HepG2 (cell line): ENCODE measurements at regions not wholly inside any gene's neighbourhood (a gene's known extent, or its start where the extent isn't known, plus 50 kb on each side); places are given as distances from the start of the nearest gene placed in this dataset.

ENCODE experiments used
- AKAP8 ChIP-seq: sonication (generic); formaldehyde crosslinking; IDR thresholded peaks from 2 replicates; pipeline ENCODE4 v1.5.1; 2020; ENCODE audit warnings: mild to moderate bottlenecking, missing genetic modification reagents
- FOXM1 ChIP-seq: sonication (generic); formaldehyde crosslinking; IDR thresholded peaks from 2 replicates; pipeline ENCODE4 v1.5.0; 2020; ENCODE audit warnings: missing genetic modification reagents
- GLI4 ChIP-seq: sonication (generic); formaldehyde crosslinking; IDR thresholded peaks from 2 replicates; pipeline ENCODE4 v1.5.1; 2020; ENCODE audit warnings: missing genetic modification reagents, mild to moderate bottlenecking, moderate library complexity, borderline replicate concordance
- HOXA7 ChIP-seq: sonication (generic); formaldehyde crosslinking; IDR thresholded peaks from 2 replicates; pipeline ENCODE4 v1.8.1; 2022; ENCODE audit warnings: mild to moderate bottlenecking, missing genetic modification reagents, moderate library complexity
- ISL2 ChIP-seq: sonication (generic); formaldehyde crosslinking; IDR thresholded peaks from 2 replicates; pipeline ENCODE4 v1.5.0; 2020; ENCODE audit warnings: missing genetic modification reagents
- MEF2D ChIP-seq: sonication (generic); formaldehyde crosslinking; IDR thresholded peaks from 2 replicates; pipeline ENCODE4 v1.5.1; 2020; ENCODE audit warnings: mild to moderate bottlenecking, missing genetic modification reagents
- NR2F2 ChIP-seq: IDR thresholded peaks from 2 replicates; pipeline ENCODE4 v1.6.1; 2012; ENCODE audit warnings: low read depth, inconsistent platforms, borderline replicate concordance
- REL ChIP-seq: sonication (generic); formaldehyde crosslinking; conservative IDR thresholded peaks from 2 replicates; pipeline ENCODE4 v1.8.0; 2022; ENCODE audit warnings: mild to moderate bottlenecking, missing genetic modification reagents, moderate library complexity
- REPIN1 ChIP-seq: sonication (generic); formaldehyde crosslinking; IDR thresholded peaks from 2 replicates; pipeline ENCODE4 v1.8.0; 2022; ENCODE audit warnings: missing genetic modification reagents, low read depth, mild to moderate bottlenecking, borderline replicate concordance
- SALL2 ChIP-seq: sonication (generic); formaldehyde crosslinking; IDR thresholded peaks from 2 replicates; pipeline ENCODE4 v1.8.1; 2023; ENCODE audit warnings: mild to moderate bottlenecking, missing genetic modification reagents, inconsistent platforms
- SOX13 ChIP-seq, 3 experiments: fragments of 450-650 bp in 1 of 3; sonication (generic) in 1 of 3; formaldehyde crosslinking in 1 of 3; IDR thresholded peaks in 2 of 3; conservative IDR thresholded peaks in 1 of 3; 2 replicates each; pipeline versions ENCODE4 v1.5.0 to v1.6.1; 2016 to 2020; ENCODE audit warnings: antibody characterized with exemption in 1 of 3, mild to moderate bottlenecking in 1 of 3, missing compliant biosample characterization in 1 of 3, missing genetic modification reagents in 1 of 3, moderate library complexity in 1 of 3
- SP1 ChIP-seq, 2 experiments: fragments of 450-650 bp in 1 of 2; sonication (generic) in 1 of 2; formaldehyde crosslinking in 1 of 2; IDR thresholded peaks; 2 replicates each; pipeline versions ENCODE4 v1.4.0 to v1.6.1; 2016 to 2020; ENCODE audit warnings: missing genetic modification reagents in 1 of 2
- THAP11 ChIP-seq: IDR thresholded peaks from 2 replicates; pipeline ENCODE4 v1.6.1; 2016; ENCODE audit warnings: missing biosample characterization, missing genetic modification reagents
- YY1 ChIP-seq: IDR thresholded peaks from 2 replicates; pipeline ENCODE4 v1.6.1; 2011; ENCODE audit warnings: low read length, low read depth, moderate library complexity, mild to moderate bottlenecking; ENCODE audit not compliant: insufficient read depth, insufficient replicate concordance
- ZFP62 ChIP-seq: sonication (generic); formaldehyde crosslinking; IDR thresholded peaks from 2 replicates; pipeline ENCODE4 v1.4.0; 2020; ENCODE audit warnings: missing genetic modification reagents
- ZNF382 ChIP-seq: sonication (generic); formaldehyde crosslinking; IDR thresholded peaks from 2 replicates; pipeline ENCODE4 v1.5.0; 2020; ENCODE audit warnings: missing genetic modification reagents, mild to moderate bottlenecking, borderline replicate concordance
- ZNF607 ChIP-seq: sonication (generic); formaldehyde crosslinking; IDR thresholded peaks from 2 replicates; pipeline ENCODE4 v1.5.1; 2020; ENCODE audit warnings: missing genetic modification reagents, mild to moderate bottlenecking, borderline replicate concordance
- ZNF619 ChIP-seq: sonication (generic); formaldehyde crosslinking; IDR thresholded peaks from 2 replicates; pipeline ENCODE4 v1.4.0; 2020; ENCODE audit warnings: mild to moderate bottlenecking, missing genetic modification reagents
- ZNF720 ChIP-seq: sonication (generic); formaldehyde crosslinking; IDR thresholded peaks from 2 replicates; pipeline ENCODE4 v1.4.0; 2020; ENCODE audit warnings: missing genetic modification reagents
- ZNF883 ChIP-seq: sonication (generic); formaldehyde crosslinking; IDR thresholded peaks from 2 replicates; pipeline ENCODE4 v1.5.1; 2020; ENCODE audit warnings: mild to moderate bottlenecking, missing genetic modification reagents; ENCODE audit errors: not compliant biosample characterization
- TF ChIP-seq, protein P1 (sequence below): IDR thresholded peaks from 2 replicates; pipeline ENCODE4 v1.6.1; 2016; ENCODE audit warnings: mild to moderate bottlenecking
- TF ChIP-seq, protein P2 (sequence below): IDR thresholded peaks from 2 replicates; pipeline ENCODE4 v1.6.1; 2016; ENCODE audit warnings: low read depth, borderline replicate concordance
- TF ChIP-seq, protein P3 (sequence below): sonication (generic); formaldehyde crosslinking; IDR thresholded peaks from 2 replicates; pipeline ENCODE4 v1.4.0; 2020; ENCODE audit warnings: mild to moderate bottlenecking, low read depth, missing genetic modification reagents
- TF ChIP-seq, protein P4 (sequence below): sonication (generic); formaldehyde crosslinking; conservative IDR thresholded peaks from 2 replicates; pipeline ENCODE4 v1.4.0; 2020; ENCODE audit warnings: missing genetic modification reagents

DNA sequence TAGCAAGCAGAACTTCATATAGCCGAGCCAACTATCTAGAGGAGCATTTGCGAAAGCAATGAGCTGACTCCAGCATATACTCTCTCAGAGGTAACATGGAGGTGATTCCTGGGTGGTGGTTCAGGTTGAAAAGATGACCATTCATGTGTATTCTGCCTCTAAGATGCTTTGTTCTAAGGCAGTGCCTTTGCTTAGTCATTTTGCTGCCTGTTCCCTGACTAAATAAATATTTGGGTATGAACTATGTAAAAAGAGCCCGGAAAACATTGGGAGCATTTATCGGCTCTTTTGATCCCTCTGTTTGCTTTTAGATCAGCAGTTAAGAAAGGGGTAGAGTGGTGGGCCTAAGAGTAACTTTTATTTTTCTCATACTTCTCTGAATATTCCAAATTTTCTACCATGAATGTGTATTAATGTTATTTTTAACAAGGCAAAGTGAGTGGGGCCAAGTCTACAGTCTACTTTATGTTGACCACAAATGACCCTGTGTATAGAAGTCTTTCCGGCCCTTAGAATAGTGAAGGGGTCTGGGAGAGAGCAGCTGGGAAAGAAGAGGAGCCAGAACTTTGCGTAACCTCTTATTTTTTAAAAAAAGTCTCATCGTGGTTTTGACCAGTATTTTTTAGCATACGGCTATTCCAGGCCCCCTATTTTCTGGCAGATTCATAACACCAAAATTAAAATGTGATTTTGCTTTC lies 206.5 kb upstream of the EYA4 start (continued):
- TF ChIP-seq SOX13 (IDR thresholded peaks at IDR 0.05) (peak; percentile 72), SOX13 (CRISPR knock-in tag; conservative IDR thresholded peaks at IDR 0.05 in 1 of 2, IDR thresholded peaks at IDR 0.05 in 1 of 2) (peak in 1 of 2 experiments; percentile 93; a peak in 2 of 4 replicates), REPIN1 (CRISPR knock-in tag) (peak; percentile 73; the same call in 1 of the 2 replicates), ZNF607 (CRISPR knock-in tag) (no peak), ZNF720 (CRISPR knock-in tag) (no peak), AKAP8 (CRISPR knock-in tag) (no peak), MEF2D (CRISPR knock-in tag) (peak; percentile 78), ISL2 (CRISPR knock-in tag) (peak; percentile 98), REL (CRISPR knock-in tag) (no peak), NR2F2 (peak; percentile 65; the same call in 1 of the 2 replicates), YY1 (peak; percentile 54), SP1 (IDR thresholded peaks at IDR 0.05) (no peak), SP1 (CRISPR knock-in tag; IDR thresholded peaks at IDR 0.05) (no peak), GLI4 (CRISPR knock-in tag) (no peak), HOXA7 (CRISPR knock-in tag) (no peak), ZFP62 (CRISPR knock-in tag) (no peak), SALL2 (CRISPR knock-in tag) (0 out of 2 replicates have a peak, but pooled peaks have one; percentile 17), ZNF382 (CRISPR knock-in tag) (no peak), FOXM1 (CRISPR knock-in tag) (no peak), ZNF619 (CRISPR knock-in tag) (no peak), ZNF883 (CRISPR knock-in tag) (no peak), THAP11 (CRISPR knock-in tag) (peak; percentile 61)
- TF ChIP-seq, protein P1, sequence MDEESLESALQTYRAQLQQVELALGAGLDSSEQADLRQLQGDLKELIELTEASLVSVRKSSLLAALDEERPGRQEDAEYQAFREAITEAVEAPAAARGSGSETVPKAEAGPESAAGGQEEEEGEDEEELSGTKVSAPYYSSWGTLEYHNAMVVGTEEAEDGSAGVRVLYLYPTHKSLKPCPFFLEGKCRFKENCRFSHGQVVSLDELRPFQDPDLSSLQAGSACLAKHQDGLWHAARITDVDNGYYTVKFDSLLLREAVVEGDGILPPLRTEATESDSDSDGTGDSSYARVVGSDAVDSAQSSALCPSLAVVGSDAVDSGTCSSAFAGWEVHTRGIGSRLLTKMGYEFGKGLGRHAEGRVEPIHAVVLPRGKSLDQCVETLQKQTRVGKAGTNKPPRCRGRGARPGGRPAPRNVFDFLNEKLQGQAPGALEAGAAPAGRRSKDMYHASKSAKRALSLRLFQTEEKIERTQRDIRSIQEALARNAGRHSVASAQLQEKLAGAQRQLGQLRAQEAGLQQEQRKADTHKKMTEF (CRISPR knock-in tag): peak; percentile 89
- TF ChIP-seq, protein P2, sequence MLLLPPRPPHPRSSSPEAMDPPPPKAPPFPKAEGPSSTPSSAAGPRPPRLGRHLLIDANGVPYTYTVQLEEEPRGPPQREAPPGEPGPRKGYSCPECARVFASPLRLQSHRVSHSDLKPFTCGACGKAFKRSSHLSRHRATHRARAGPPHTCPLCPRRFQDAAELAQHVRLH (CRISPR knock-in tag): peak; percentile 17; the same call in 1 of the 2 replicates
- TF ChIP-seq, protein P3, sequence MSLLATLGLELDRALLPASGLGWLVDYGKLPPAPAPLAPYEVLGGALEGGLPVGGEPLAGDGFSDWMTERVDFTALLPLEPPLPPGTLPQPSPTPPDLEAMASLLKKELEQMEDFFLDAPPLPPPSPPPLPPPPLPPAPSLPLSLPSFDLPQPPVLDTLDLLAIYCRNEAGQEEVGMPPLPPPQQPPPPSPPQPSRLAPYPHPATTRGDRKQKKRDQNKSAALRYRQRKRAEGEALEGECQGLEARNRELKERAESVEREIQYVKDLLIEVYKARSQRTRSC: no peak
- TF ChIP-seq, protein P4, sequence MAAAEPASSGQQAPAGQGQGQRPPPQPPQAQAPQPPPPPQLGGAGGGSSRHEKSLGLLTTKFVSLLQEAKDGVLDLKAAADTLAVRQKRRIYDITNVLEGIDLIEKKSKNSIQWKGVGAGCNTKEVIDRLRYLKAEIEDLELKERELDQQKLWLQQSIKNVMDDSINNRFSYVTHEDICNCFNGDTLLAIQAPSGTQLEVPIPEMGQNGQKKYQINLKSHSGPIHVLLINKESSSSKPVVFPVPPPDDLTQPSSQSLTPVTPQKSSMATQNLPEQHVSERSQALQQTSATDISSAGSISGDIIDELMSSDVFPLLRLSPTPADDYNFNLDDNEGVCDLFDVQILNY: no peak
